HG03039 (cell line): ENCODE measurements at regions not wholly inside any gene's neighbourhood (a gene's known extent, or its start where the extent isn't known, plus 50 kb on each side); places are given as distances from the start of the nearest gene placed in this dataset.
A peak's percentile ranks its signal among the peaks of the same experiment; 100 is the strongest.

Experiments
- ATAC-seq: cut with Tn5 transposase; IDR thresholded peaks from one replicate; pipeline ENCODE4 v1.9.1; 2021; ENCODE audit warnings: mild to moderate bottlenecking, moderate library complexity; ENCODE audit not compliant: unreplicated experiment

DNA sequence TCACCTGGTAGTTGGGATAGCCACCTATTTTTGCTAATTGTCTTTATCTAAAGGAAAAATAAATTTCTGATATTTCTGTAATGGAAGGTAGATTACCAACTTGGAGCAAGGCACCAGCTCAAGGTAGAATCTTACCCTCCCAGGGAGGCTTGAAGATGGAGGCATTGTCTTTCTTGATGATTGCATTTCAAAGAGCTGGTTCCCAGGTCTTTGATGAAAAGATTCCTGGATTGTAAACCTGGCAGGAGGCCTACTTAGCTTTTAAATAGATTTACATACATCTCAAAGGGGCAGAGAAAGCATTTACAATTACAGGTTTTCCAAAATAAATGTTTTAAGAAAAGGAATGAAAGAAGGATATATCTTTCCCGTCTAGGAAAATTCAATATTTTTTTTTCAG is 729.2 kb downstream of the LRFN5 start:
- no peak for ATAC-seq

DNA sequence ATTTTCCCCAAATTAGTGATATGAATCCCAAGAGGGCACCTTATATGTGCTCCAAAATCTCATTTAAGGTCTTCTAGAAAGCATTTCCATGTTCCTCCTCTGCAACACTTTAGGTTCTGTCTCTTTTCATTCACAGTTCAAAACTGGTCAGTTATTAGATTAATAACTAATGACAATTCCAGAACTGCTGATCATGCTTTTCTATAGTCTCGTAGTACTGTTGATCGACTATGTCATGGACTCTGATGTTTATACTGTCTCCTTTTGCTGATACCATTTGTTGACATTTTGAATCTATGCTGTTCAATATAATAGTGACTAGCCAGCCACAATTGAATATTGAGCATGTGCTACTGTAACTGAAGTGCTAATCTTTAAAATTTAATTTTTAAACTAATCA is 728.3 kb downstream of the LRFN5 start:
- ATAC-seq: no peak

DNA sequence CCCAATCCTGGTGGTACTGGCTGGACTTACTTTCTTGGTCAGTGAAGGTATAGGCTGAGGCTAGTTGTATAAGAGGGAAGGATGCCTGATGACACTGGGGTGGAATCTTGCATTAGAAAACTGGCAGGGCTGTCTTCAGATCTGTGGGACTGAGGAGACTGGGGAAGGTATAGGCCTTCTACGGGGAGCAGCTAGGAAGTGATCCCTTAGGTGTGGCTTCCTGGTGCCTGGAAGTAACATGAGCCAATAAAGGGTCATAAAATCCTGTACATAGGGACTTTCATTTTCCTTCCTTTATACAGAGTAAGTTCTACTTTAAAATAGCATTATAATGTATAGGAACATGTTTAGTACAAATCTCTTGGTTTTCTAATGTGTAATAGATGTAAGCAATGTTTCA is 716.8 kb downstream of the LRFN5 start:
- ATAC-seq: no peak

DNA sequence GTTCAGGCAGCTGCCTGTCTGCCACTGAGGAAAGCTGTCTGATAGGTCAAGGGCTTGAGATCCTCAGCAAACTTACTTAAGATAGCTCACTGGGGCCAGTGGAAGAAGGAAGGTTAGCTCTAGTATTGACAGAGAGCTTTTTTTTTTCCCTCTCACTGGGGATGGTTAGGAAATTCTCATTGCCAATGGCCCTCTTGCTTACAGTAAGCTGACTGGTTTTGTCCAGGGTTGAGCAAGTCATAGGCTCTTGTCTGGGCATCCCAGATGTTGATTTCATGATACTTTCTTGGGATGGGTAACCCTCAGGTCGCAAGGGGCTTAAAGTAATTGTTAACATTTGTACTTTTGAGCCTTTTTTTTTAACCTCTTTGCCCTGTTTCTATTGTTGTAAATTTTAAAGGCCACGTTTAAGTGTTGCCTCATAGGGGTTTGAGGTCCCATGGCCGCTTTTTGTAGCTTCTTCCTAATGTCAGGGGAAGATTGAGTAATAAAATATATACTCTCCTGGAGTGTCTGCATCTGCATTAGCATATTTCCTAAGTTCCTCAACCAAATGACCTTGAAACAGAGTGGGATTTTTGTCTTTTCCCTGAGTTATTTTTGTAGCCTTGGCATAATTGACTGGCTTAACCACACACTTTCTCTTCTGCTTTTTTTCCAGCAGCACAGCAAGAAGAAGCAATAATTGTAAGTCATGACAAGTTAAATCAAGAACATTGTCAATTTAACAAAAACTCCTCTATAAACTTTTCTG is 716.0 kb downstream of the LRFN5 start:
- no peak for ATAC-seq

DNA sequence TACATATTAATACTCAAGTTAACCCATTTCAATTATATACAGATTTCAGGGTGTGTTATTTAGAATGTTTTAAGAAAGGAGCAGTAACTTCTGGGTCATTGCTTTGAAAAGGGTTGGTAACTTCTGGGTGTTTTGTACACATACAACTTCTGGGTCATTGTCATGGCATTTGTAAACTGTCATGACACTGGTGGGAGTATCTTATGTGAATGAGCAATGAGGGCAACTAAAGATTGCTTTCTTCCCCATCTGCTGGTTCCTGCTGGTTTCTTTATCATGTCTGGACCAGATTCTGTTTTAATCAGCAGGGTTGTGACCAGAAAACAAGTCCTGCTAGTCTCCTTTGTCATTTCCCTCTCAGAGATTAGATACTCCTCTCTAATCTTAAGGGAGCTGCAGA is 713.3 kb downstream of the LRFN5 start:
- ATAC-seq: no peak

DNA sequence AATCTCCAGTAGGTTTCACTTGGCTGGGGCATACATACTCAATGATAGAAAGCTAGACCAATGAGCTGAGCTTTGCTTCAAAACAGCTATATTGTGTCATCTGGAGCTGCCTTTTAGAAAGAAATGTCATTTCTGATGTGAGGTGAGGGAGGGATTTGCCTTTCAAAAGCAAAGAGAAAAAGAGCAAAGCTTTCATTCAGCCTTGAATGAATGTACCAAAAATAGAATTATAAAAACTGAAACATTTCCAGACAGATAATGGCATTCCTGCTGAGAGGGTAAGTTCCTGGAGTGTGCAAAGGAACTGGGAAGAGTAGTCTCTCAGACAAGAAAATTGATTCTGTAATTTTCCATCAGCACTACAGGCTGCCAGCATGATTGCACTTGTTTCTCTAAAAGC is 710.0 kb downstream of the LRFN5 start:
- no peak for ATAC-seq

DNA sequence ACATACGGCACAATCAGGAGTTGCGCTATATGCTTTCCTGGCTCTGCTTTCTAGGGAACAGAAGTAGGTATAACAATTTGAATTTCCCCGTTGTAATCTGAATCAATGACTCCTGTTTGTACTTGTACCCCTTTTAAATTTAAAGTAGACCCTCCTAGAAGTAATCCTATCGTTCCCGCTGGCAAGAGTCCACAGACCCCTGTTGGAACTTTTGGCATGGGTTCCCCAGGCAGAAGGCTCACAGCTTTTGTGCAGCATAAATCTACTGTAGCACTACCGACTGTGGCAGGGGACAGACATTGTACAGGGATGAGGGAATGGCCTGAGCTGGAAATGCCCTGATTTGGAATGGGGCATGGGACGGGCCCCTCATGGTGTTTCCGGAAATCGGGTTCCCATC is 705.2 kb downstream of the LRFN5 start:
- no peak for ATAC-seq

DNA sequence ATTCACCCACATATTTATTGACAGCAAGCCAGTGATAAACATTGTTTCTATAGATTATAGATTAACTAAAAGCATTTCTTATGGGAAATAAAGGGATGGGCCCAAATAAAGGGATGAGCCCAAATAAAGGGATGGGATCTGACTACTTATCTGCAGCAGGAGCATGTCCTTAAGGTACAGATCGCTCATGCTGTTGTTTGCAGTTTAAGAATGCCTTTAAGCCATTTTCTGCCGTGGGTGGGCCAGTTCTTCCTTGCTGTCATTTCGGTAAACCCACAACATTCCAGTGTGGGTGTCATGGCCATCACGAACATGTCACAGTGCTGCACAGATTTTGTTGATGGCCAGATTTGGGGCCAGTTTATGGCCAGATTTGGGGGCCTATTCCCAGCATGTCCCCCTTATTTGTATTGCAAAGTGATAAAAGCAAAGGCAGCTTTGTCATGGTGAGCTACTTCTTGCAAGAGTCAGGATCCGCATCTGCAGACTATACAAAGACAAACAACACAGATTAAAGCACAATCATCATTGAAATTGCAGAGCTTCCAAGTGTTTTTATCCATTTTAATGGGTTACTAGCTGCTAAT is 700.7 kb downstream of the LRFN5 start:
- ATAC-seq: no peak

DNA sequence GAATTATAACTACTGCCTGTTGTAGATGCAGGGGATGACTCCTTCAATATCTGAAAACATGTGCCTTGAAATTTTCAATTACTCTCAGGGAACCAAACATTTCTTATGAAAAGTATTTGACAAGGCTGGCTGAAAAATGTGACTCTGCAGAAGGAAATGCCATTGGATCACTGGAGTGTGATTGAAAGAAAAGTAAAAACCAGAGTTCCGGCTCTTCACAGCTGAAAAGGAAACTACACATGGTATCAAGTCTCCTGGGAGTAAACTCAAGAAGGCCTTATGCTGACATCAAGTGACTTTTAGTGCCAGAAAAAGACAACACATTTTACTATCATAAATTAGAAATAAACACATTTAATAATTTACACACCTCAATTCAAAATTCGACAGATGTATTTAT is 693.0 kb downstream of the LRFN5 start:
- ATAC-seq: no peak

DNA sequence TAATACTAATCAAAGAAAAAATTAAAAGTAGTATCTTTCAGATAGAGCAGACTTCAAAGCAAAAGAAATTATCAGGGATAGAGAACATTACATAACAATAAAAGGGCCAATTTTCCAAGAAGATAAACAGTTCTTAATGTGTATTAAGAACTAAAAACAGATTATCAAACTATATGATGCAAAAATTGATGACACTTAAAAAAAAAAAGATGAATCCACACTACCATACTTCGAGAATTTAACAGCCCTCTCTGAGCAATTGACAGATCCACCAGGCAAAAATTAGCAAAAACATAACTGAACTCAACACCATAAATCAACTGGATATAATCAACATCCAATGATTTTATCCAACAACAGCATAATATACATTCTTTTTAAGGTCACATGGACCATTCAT is 686.5 kb downstream of the LRFN5 start:
- no peak for ATAC-seq

DNA sequence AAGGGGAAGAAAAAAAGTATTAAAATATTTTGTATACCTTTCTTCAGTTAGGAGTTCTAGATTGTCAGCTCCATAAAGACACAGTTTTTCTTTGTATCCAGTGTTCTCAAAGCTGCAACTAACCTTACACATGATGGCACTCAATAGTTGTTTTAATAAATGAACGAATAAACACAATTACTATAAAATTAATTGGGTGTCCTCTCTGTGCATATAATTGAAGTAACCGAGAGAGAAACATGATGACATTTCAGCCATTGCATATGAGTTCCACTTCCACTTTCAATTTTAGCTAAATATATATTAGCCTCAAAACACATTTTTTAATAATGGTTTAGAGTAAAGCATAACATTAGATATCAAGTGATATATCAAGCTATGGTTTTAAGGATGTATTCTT is 671.2 kb downstream of the LRFN5 start:
- no peak for ATAC-seq

DNA sequence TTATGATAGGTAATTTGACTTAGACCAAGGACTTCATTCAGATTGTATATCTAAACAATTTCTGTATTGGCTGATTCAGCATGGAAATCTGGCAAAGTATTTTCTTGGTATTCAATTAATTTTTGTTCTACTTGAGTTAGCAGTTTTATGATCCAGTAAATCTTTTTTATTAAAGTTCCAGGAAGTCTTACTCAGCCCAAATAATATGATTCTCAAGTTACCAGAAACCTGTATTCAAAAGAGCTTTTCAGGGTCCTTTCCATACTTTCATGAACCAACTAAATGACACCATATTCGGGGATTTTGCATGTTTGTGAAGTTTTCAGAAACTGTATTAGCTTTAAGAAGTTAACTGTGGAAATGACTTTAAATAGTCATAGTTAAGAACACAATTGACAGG is 662.6 kb downstream of the LRFN5 start:
- ATAC-seq: no peak

DNA sequence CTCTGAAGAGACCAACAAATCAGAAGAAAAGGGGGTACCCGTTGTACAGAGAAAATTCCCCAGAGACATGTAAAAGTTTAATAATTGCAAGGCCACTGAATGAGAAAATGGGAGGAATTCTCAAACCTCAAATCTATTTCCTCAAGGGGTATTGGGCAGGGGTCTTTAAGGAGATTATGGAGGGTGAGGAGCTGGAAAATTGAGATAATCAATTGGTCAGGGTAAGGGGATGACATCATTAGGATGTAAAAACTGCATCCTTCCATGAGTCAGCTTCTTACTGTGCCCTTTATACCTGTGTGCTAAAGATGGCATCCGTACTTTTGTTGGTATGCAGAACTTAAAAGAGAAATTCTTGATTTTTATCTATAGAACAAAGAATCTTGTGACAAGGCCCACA is 641.5 kb downstream of the LRFN5 start:
- ATAC-seq: no peak

DNA sequence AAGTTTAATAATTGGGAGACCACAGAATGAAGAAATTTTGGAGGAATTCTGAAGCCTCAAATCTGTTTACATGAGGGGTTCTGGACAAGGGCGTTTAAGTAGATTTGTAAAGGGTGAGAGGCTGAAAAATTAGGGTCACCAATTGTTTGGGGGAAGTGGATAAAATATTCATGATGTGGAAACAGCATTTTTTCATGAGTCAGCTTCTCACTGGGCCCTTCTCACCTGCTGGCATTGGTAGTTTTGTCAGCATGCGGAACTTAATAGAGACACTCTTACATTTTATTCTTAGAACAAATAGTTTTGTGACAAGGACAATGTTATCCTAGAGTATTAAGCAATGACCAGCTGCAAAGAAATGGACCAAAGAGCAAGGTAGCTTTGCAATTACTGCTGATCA is 634.4 kb downstream of the LRFN5 start:
- ATAC-seq: no peak

DNA sequence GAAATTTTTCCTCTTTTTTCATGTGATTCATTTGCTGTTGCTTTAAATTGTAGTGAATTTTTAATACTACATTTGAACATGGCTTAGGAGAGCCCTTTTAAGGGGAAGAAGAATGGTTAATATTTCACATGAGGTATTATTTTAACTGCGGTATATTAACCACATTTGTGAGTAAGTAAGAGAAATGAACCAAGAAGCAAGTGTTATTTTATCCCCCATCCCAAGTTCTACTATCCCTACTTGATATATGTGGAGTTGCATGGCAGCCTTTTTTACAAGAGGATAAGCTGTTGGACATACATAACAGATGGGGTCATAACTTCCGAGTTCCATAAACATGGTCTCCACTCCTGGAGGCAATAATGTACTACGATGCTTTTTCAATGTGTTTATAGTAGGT is 623.3 kb downstream of the LRFN5 start:
- ATAC-seq: no peak

DNA sequence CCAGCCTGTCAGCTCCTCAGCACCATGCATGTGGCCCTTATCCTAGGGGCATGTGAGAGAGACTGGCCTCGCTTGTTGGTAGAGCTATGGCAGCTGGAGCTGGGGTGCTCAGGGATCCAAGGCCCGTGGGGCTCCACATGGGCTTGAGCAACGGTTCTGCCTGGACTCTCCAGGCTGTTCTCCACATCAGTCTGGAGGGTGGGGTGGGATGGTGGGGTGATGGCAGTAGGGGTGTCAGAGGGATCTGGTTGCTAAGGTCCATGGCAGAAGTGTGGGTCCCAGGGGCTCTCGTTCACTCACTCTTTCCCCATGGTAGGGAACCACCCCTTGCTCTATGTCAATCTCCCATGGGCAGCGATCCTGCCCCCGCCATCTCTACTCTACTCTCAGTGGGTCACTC is 622.6 kb downstream of the LRFN5 start:
- ATAC-seq: no peak

DNA sequence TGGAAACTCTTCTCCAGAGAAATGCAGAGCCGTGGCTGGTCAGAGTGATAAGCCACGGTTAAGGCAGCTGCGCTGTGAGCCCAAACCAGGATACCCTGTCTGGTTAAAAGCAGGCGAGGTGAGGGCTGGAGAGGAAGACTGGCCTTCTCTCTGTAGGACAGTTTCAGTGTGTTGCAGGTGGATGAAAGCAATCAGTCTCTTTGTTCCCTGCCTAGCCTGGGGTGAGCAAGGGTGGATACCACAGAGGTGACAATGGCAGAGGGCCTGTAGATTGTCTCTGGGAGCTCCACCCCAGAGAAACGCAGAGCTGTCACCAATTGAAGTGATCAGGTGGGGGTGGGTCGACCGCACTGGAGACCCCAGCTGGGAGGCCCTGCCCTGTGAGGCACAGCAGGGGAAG is 621.9 kb downstream of the LRFN5 start:
- ATAC-seq: no peak

DNA sequence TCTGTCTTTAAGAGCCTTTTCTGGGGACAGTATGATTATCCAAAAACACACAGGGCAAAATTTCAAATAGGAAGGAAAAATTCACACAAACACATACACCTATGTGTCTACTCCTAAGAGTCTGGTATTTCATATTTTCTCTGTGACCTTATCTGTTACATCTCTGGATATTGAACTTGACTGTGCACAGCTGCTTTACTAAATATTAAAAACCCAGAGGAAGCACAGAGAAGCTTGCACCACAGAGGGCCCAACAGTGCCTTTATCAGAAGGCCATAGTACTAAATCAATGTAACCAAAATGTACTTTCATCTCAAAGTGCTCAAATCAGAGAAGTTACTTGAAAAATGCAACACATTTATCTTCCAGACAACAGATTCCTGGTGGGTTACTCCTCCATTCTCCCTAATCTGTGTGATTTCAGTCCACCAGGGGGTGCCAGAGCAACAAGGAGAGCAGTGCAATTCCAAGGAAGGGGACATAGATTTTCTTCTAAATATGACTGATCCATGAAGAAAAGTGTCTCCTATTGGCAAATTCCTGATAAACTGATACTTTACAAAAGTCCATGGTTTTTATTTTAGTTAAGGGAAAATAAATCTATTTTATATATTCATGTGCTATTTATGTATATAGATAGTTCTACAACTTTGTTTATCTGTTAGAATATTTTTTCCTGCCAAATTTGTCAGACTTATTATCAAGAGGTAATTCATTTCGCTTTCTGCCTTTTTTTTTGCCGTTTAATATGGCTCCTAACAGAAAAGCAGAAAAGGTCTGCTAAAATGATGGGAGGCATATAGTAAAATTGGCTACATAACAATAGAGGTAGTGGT is 617.6 kb downstream of the LRFN5 start:
- no peak for ATAC-seq

DNA sequence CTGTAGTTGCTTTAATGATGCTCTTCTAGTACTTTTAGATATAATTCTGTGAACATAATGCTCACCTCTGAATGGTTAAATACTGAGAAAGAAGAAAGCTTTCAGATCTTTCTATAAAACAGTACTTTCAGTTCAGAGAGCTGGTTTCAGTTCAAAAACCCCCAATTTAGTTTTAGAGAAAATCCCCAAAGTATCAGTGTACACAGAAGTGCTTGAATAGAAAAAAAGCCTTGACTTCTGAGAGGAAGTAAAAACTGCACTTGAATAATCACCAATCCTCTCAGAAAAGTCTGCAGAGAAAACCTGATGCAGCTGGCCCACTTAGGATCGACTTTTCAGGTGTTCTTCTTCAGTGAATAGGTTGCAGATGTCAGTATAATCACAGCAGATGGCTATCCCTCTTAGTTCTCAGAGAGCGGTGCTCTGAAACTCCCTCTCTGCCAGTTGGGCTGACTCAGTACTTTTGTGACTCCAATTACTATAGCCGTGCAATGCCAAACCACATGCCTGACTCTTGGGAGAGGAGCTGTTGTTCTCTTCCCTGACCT is 616.3 kb downstream of the LRFN5 start:
- ATAC-seq: peak; percentile 90

DNA sequence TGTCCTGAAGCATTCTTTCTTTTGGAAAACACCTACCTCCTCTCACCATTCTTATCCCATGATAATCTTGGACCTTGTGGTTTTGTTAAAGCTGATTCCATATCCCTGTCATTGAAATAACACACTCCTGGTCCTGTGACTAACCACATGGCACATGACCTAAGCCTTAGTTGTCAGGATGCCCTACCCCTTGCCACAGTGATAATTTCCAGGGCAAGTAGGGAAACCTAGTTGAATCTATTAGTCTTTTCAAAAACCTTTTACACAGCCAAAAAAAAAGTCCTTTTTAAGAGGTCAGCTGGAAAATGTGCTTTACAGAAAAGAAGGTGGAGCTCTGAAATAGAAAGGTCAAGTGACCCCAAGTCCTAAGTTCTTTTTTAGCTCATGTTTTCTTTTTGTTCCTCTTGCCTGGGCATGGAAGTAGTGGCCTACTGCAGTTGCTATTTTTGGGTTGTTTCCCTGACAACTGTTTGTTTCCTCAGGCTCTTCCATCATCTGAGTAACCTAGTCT is 608.4 kb downstream of the LRFN5 start:
- no peak for ATAC-seq

DNA sequence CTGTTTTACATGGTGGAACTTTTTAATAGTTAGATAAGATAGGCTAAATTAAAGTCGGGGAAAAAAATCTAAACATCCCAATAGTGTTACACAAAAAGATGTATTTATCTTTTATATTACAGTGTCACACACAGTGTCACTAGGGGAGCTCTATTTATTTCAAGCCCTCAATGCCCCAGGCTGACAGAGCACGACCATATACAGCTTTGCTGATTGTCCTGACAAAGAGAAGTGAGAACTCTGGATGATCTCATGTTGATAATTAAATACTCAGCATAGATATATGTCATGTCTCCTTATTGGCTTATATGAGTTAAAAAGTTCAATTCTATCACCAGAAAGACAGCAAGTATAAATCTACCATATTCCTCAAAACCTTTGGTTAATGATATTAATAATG is 594.3 kb downstream of the LRFN5 start:
- no peak for ATAC-seq

DNA sequence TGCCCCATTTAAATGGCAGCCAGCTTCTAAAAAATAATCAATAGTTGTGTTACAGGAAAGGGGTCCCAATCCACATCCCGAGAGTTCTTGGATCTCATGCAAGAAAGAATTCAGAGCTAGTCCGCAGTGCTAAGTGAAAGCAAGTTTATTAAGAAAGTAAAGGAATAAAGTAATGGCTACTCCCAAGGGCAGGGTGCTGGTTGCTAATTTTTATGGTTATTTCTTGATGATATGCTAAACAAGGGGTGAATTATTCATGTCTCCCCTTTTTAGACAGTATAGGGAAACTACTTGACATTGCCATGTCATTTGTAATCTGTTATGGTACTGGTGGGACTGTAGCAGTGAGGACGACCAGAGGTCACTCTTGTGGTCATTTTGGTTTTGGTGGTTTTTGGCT is 591.3 kb downstream of the LRFN5 start:
- no peak for ATAC-seq
